ENCODE measurements at regions not wholly inside any gene's neighbourhood (a gene's known extent, or its start where the extent isn't known, plus 50 kb on each side); places are given as distances from the start of the nearest gene placed in this dataset.
A peak's percentile ranks its signal among the peaks of the same experiment; 100 is the strongest.

GRCh38 chr12:107567876-107568619 is 117.6 kb upstream of the PWP1 start:
- no peak for DNase-seq

- no peak for DNase-seq
Measured at GRCh38 chr12:107568718-107569117, 116.9 kb upstream of the PWP1 start.

- no peak for DNase-seq
Measured at GRCh38 chr12:107570721-107571120, 114.9 kb upstream of the PWP1 start.

GRCh38 chr12:107571492-107571891 is 114.1 kb upstream of the PWP1 start:
- DNase-seq = no peak

GRCh38 chr12:107574691-107575090 is 110.9 kb upstream of the PWP1 start:
- DNase-seq = no peak

- no peak for DNase-seq
Measured at GRCh38 chr12:107580750-107581618, 104.6 kb upstream of the PWP1 start.

- no peak for DNase-seq
Measured at GRCh38 chr12:107581619-107582015, 104.0 kb upstream of the PWP1 start.

- no peak for DNase-seq
Measured at GRCh38 chr12:107583551-107583950, 102.0 kb upstream of the PWP1 start.

GRCh38 chr12:107584563-107584962 is 101.0 kb upstream of the PWP1 start:
- DNase-seq = no peak

- DNase-seq = no peak
Measured at GRCh38 chr12:107586256-107586970, 99.2 kb upstream of the PWP1 start.

GRCh38 chr12:107590413-107590812 is 95.2 kb upstream of the PWP1 start:
- DNase-seq = no peak

- DNase-seq = no peak
Measured at GRCh38 chr12:107590814-107591375, 94.7 kb upstream of the PWP1 start.

GRCh38 chr12:107593713-107594381 is 91.8 kb upstream of the PWP1 start:
- no peak for DNase-seq

- no peak for DNase-seq
Measured at GRCh38 chr12:107594995-107595394, 90.6 kb upstream of the PWP1 start.

- no peak for DNase-seq
Measured at GRCh38 chr12:107597695-107598410, 87.7 kb upstream of the PWP1 start.

- no peak for DNase-seq
Measured at GRCh38 chr12:107598906-107599305, 86.7 kb upstream of the PWP1 start.

- DNase-seq = no peak
Measured at GRCh38 chr12:107600581-107601144, 84.9 kb upstream of the PWP1 start.

GRCh38 chr12:107602446-107602845 is 83.2 kb upstream of the PWP1 start:
- no peak for DNase-seq

GRCh38 chr12:107605293-107605692 is 80.3 kb upstream of the PWP1 start:
- no peak for DNase-seq

GRCh38 chr12:107607464-107608392 is 77.9 kb upstream of the PWP1 start:
- peak; percentile 91 for DNase-seq
